ENCODE measurements at regions not wholly inside any gene's neighbourhood (a gene's known extent, or its start where the extent isn't known, plus 50 kb on each side); places are given as distances from the start of the nearest gene placed in this dataset.

DNA sequence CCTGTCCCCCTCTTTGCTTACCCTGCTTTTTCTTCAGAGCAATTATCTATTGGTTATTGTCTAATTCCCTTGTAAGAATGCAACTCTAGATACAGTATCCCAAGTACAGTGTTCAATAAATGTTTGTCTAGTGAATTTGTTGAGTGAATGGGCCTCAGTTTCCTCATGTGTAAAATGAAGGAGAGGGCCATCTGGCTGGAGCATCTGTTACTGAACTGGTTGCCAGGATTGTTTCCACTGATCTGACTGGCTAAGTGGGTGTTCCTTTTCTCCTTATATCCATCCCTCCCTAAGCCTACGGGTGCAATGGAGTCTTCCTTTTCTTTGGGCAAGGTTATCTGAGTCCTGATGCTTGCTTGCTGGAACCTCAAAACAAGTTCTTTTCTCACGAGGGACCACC, 185.2 kb upstream of the RPS6KA3 start:
- BruUV-seq (replicated peaks) = no TSS peak
- Histone ChIP-seq H3K27me3 (ENCODE audit: control insufficient read depth in 2 of 2, insufficient read depth in 2 of 2, low read length in 2 of 2) (no peaks in the 10 kb centered on the region), H3K4me2 (ENCODE audit: insufficient read depth, low read length) (no peak overlapping the region), H4K20me1 (replicated peaks; ENCODE audit: control insufficient read depth, insufficient read depth, low read length) (no peaks in the 10 kb centered on the region), H3K36me3 (ENCODE audit: control insufficient read depth, insufficient read depth, low read length) (no peaks in the 10 kb centered on the region), H3K4me1 (replicated peaks in 1 of 2; ENCODE audit: control insufficient read depth in 2 of 2, insufficient read depth in 2 of 2, low read length in 2 of 2) (no peaks in the 10 kb centered on the region), H3K9me1 (ENCODE audit: control insufficient read depth, insufficient read depth, low read length) (no peaks in the 10 kb centered on the region), H3K4me3 (no peak overlapping the region), H3K27ac (ENCODE audit: extremely low read depth, low read depth, low read length) (no peak overlapping the region), H3K9ac (ENCODE audit: insufficient read depth in 1 of 2, low read depth in 2 of 2, low read length in 2 of 2) (no peak overlapping the region), H3K9me3 (replicated peaks; ENCODE audit: control insufficient read depth, insufficient read depth, low read depth, low read length) (no peaks in the 10 kb centered on the region), H3K79me2 (ENCODE audit: control insufficient read depth, insufficient read depth, low read length) (no peaks in the 10 kb centered on the region), H2AFZ (ENCODE audit: low read depth, low read length) (no peak overlapping the region)
- WGBS (ENCODE audit: insufficient coverage, low coverage, missing lambda C conversion rate) = no CpG with 5 or more reads among the region's 2 CpGs
- POLR2A ChIA-PET = no interaction called here
- DNase-seq (ENCODE audit: extremely low read depth in 1 of 4, low spot score in 3 of 4) = no peak
- CTCF ChIA-PET (ENCODE audit: low intra/inter-chr PET ratio) = no interaction called here
- FAIRE-seq = no peak
- ATAC-seq = no peak
- intact Hi-C loops (cut with micrococcal nuclease) = no loop called here
- in situ Hi-C loops (cut with MboI) = no loop called here
- TF ChIP-seq BRF2 (IDR thresholded peaks at IDR 0.05; ENCODE audit: borderline replicate concordance, insufficient read depth, insufficient read length) (no peak), MCM5 (IDR thresholded peaks at IDR 0.05; ENCODE audit: low read depth) (no peak), ZNF165 (CRISPR knock-in tag; IDR thresholded peaks at IDR 0.05; ENCODE audit: borderline replicate concordance) (no peak), PREB (CRISPR knock-in tag; IDR thresholded peaks at IDR 0.05) (no peak), BRD9 (IDR thresholded peaks at IDR 0.05; ENCODE audit: low read depth, partially characterized antibody) (no peak), RAD51 (IDR thresholded peaks at IDR 0.05; ENCODE audit: borderline replicate concordance, low read depth) (no peak), ILK (tag; IDR thresholded peaks at IDR 0.05; ENCODE audit: borderline replicate concordance, low read depth) (no peak), ARID4B (CRISPR knock-in tag; IDR thresholded peaks at IDR 0.05) (no peak), SRSF7 (optimal IDR thresholded peaks at IDR 0.05; ENCODE audit: low read depth, low read length) (no peak)
- TF ChIP-seq, protein P1, sequence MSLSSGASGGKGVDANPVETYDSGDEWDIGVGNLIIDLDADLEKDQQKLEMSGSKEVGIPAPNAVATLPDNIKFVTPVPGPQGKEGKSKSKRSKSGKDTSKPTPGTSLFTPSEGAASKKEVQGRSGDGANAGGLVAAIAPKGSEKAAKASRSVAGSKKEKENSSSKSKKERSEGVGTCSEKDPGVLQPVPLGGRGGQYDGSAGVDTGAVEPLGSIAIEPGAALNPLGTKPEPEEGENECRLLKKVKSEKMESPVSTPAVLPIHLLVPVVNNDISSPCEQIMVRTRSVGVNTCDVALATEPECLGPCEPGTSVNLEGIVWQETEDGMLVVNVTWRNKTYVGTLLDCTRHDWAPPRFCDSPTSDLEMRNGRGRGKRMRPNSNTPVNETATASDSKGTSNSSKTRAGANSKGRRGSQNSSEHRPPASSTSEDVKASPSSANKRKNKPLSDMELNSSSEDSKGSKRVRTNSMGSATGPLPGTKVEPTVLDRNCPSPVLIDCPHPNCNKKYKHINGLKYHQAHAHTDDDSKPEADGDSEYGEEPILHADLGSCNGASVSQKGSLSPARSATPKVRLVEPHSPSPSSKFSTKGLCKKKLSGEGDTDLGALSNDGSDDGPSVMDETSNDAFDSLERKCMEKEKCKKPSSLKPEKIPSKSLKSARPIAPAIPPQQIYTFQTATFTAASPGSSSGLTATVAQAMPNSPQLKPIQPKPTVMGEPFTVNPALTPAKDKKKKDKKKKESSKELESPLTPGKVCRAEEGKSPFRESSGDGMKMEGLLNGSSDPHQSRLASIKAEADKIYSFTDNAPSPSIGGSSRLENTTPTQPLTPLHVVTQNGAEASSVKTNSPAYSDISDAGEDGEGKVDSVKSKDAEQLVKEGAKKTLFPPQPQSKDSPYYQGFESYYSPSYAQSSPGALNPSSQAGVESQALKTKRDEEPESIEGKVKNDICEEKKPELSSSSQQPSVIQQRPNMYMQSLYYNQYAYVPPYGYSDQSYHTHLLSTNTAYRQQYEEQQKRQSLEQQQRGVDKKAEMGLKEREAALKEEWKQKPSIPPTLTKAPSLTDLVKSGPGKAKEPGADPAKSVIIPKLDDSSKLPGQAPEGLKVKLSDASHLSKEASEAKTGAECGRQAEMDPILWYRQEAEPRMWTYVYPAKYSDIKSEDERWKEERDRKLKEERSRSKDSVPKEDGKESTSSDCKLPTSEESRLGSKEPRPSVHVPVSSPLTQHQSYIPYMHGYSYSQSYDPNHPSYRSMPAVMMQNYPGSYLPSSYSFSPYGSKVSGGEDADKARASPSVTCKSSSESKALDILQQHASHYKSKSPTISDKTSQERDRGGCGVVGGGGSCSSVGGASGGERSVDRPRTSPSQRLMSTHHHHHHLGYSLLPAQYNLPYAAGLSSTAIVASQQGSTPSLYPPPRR (CRISPR knock-in tag; IDR thresholded peaks at IDR 0.05; ENCODE audit: borderline replicate concordance) = no peak

All from K562 (cell line).